Lower leg skin (tissue), 3 donors: ENCODE measurements at regions not wholly inside any gene's neighbourhood (a gene's known extent, or its start where the extent isn't known, plus 50 kb on each side); places are given as distances from the start of the nearest gene placed in this dataset.

Experiments used
- CTCF ChIP-seq, 3 donors: fragments of 450-650 bp; IDR thresholded peaks; one replicate each; pipeline ENCODE4 v1.5.1; 2016; ENCODE audit warnings: antibody characterized with exemption in 3 of 3, mild to moderate bottlenecking in 3 of 3, moderate library complexity in 2 of 3
- POLR2A ChIP-seq, 2 donors: fragments of 450-650 bp; IDR thresholded peaks; one replicate each; pipeline ENCODE4 v1.6.1; 2016 to 2017; ENCODE audit warnings: antibody characterized with exemption in 2 of 2, mild to moderate bottlenecking in 1 of 2, moderate library complexity in 1 of 2

GRCh38 chr2:59741840-59742239, 811.6 kb downstream of the BCL11A start:
- TF ChIP-seq POLR2A (IDR thresholded peaks at IDR 0.05) (no peak), CTCF (IDR thresholded peaks at IDR 0.05) (no peak)
